OCI-LY7 (cell line): ENCODE measurements at regions not wholly inside any gene's neighbourhood (a gene's known extent, or its start where the extent isn't known, plus 50 kb on each side); places are given as distances from the start of the nearest gene placed in this dataset.
"Not testable (repeated sequence)": the region's sequence is repeated elsewhere in the genome, so short reads cannot be mapped to it uniquely, and the experiment has no call there.

Experiments
- BruUV-seq: library from RNA; stranded (reverse); fragments of 400-500 nt; replicated peaks from 2 replicates; lab custom pipeline; 2021; lab: Mats Ljungman, UMichigan
- CTCF ChIA-PET: fragments of 300-600 bp; sonication (Branson Sonifier 250); formaldehyde crosslinking; loops from one replicate; lab custom pipeline; 2022; ENCODE audit warnings: antibody characterized with exemption; ENCODE audit not compliant: unreplicated experiment; lab: Charles Lee
- POLR2A ChIA-PET: fragments of 300-600 bp; sonication (Branson Sonifier 250); formaldehyde crosslinking; loops from one replicate; lab custom pipeline; 2022; ENCODE audit warnings: antibody characterized with exemption; lab: Charles Lee
- DNase-seq: peaks from one replicate; pipeline ENCODE4 v3.0.0-alpha.2; 2015; ENCODE audit warnings: low spot score
- H2AFZ ChIP-seq: fragments of 200-600 bp; sonication (generic), shearing (Covaris generic); 2 replicates; pipeline ENCODE4 v1.6.1; 2014; ENCODE audit warnings: mild to moderate bottlenecking, antibody characterized with exemption, low read length, moderate library complexity
- H3K27ac ChIP-seq: fragments of 200-600 bp; sonication (generic); 2 replicates; pipeline ENCODE4 v1.5.1; 2014; ENCODE audit warnings: mixed run types, low read depth, mild to moderate bottlenecking, moderate library complexity, low read length, inconsistent platforms; ENCODE audit not compliant: poor library complexity, severe bottlenecking
- H3K36me3 ChIP-seq: fragments of 200-600 bp; sonication (generic); 2 replicates; pipeline ENCODE4 v1.6.1; 2014; ENCODE audit warnings: mild to moderate bottlenecking, antibody characterized with exemption, low read length, moderate library complexity, mixed read lengths; ENCODE audit not compliant: insufficient read depth
- H3K4me1 ChIP-seq: fragments of 200-600 bp; sonication (generic); 2 replicates; pipeline ENCODE4 v1.5.1; 2014; ENCODE audit warnings: mild to moderate bottlenecking, low read length; ENCODE audit not compliant: insufficient read depth, poor library complexity, severe bottlenecking
- H3K4me2 ChIP-seq: fragments of 200-600 bp; sonication (generic); 2 replicates; pipeline ENCODE4 v1.6.1; 2014; ENCODE audit warnings: mild to moderate bottlenecking, low read length
- H3K4me3 ChIP-seq: fragments of 200-600 bp; sonication (generic); 2 replicates; pipeline ENCODE4 v1.5.1; 2014; ENCODE audit warnings: mild to moderate bottlenecking, low read depth, low read length; ENCODE audit not compliant: poor library complexity, severe bottlenecking
- H3K79me2 ChIP-seq: fragments of 200-600 bp; sonication (generic); 2 replicates; pipeline ENCODE4 v1.6.1; 2016; ENCODE audit warnings: low read depth, mild to moderate bottlenecking, low read length, moderate library complexity, mixed read lengths; ENCODE audit not compliant: insufficient read depth
- H3K9me2 ChIP-seq: fragments of 200-600 bp; sonication (generic); 2 replicates; pipeline ENCODE4 v1.6.1; 2016; ENCODE audit warnings: mild to moderate bottlenecking, low read length, mixed read lengths; ENCODE audit not compliant: insufficient read depth
- H3K9me3 ChIP-seq: fragments of 200-600 bp; sonication (generic); 2 replicates; pipeline ENCODE4 v1.6.1; 2014; ENCODE audit warnings: mild to moderate bottlenecking, mixed run types, low read length, mixed read lengths
- H4K20me1 ChIP-seq: fragments of 200-600 bp; sonication (generic); 2 replicates; pipeline ENCODE4 v1.6.1; 2014; ENCODE audit warnings: mild to moderate bottlenecking, antibody characterized with exemption, low read length, moderate library complexity, mixed read lengths; ENCODE audit not compliant: insufficient read depth
- CTCF ChIP-seq: fragments of 200-600 bp; sonication (generic); conservative IDR thresholded peaks from 2 replicates; pipeline ENCODE4 v1.5.1; 2014; ENCODE audit warnings: mild to moderate bottlenecking, antibody characterized with exemption, low read length, moderate library complexity, mixed read lengths
- EZH2phosphoT487 ChIP-seq: fragments of 200-600 bp; sonication (generic); IDR thresholded peaks from 2 replicates; pipeline ENCODE4 v1.6.1; 2018; ENCODE audit warnings: low read depth, borderline replicate concordance, mild to moderate bottlenecking, mixed run types, antibody characterized with exemption, low read length, moderate library complexity, mixed read lengths
- intact Hi-C: fragments of 100-400 bp; cut with micrococcal nuclease; formaldehyde crosslinking; loops from one replicate; pipeline ENCODE4 v1.10.0; 2022; ENCODE audit not compliant: unreplicated experiment

GRCh38 chr16:79885320-79885719 lies 284.8 kb upstream of the MAF start:
- H3K4me2 ChIP-seq, result no peak overlapping the region
- no peaks in the 10 kb centered on the region for H3K9me3 ChIP-seq
- H4K20me1 ChIP-seq, result no peaks in the 10 kb centered on the region
- CTCF ChIA-PET, result no interaction called here
- TF ChIP-seq CTCF (no peak), EZH2phosphoT487 (no peak)
- no peak overlapping the region for H3K4me3 ChIP-seq
- POLR2A ChIA-PET, result interaction anchor here (0.6 kb wide), 1 partner anchor 236 kb away, joined by 3 read pairs; no protein-coding TSS in a partner anchor
- no TSS peak for BruUV-seq
- no peaks in the 10 kb centered on the region for H3K9me2 ChIP-seq
- no peaks in the 10 kb centered on the region for H3K36me3 ChIP-seq
- no peak for DNase-seq
- no peaks in the 10 kb centered on the region for H3K4me1 ChIP-seq
- H3K27ac ChIP-seq, result no peak overlapping the region
- H3K79me2 ChIP-seq, result no peaks in the 10 kb centered on the region
- intact Hi-C loops, result no loop called here
- no peak overlapping the region for H2AFZ ChIP-seq

GRCh38 chr16:79883494-79883893 lies 283.0 kb upstream of the MAF start:
- Histone ChIP-seq H3K36me3 (no peaks in the 10 kb centered on the region), H3K4me1 (no peaks in the 10 kb centered on the region), H3K27ac (no peak overlapping the region), H3K4me2 (no peak overlapping the region), H2AFZ (no peak overlapping the region), H3K79me2 (no peaks in the 10 kb centered on the region), H3K4me3 (no peak overlapping the region), H3K9me2 (no peaks in the 10 kb centered on the region), H4K20me1 (no peaks in the 10 kb centered on the region), H3K9me3 (no peaks in the 10 kb centered on the region)
- POLR2A ChIA-PET, result no interaction called here
- CTCF ChIA-PET, result no interaction called here
- DNase-seq, result no peak
- TF ChIP-seq CTCF (no peak), EZH2phosphoT487 (no peak)
- no TSS peak for BruUV-seq
- intact Hi-C loops, result no loop called here

- H3K27ac ChIP-seq, result no peak overlapping the region
- no peaks in the 10 kb centered on the region for H3K9me3 ChIP-seq
- TF ChIP-seq CTCF, result no peak
- TF ChIP-seq EZH2phosphoT487, result no peak
- no peak overlapping the region for H2AFZ ChIP-seq
- CTCF ChIA-PET, result no interaction called here
- H3K4me1 ChIP-seq, result no peaks in the 10 kb centered on the region
- H3K4me2 ChIP-seq, result no peak overlapping the region
- no peak for DNase-seq
- BruUV-seq, result no TSS peak
- POLR2A ChIA-PET, result no interaction called here
- intact Hi-C loops, result no loop called here
- H3K9me2 ChIP-seq, result no peaks in the 10 kb centered on the region
- H3K36me3 ChIP-seq, result no peaks in the 10 kb centered on the region
- no peaks in the 10 kb centered on the region for H4K20me1 ChIP-seq
- no peaks in the 10 kb centered on the region for H3K79me2 ChIP-seq
- H3K4me3 ChIP-seq, result no peak overlapping the region
Measured at GRCh38 chr16:79882340-79883005, 281.9 kb upstream of the MAF start.

- H4K20me1 ChIP-seq, H3K4me2 ChIP-seq, H3K79me2 ChIP-seq, H3K4me3 ChIP-seq, DNase-seq, CTCF ChIA-PET, intact Hi-C loops, H3K36me3 ChIP-seq, H3K9me2 ChIP-seq, H3K27ac ChIP-seq, H2AFZ ChIP-seq, H3K4me1 ChIP-seq, BruUV-seq, H3K9me3 ChIP-seq: not testable (repeated sequence)
- POLR2A ChIA-PET, result interaction anchor here (0.7 kb wide), 1 partner anchor 1688 kb away, joined by 5 read pairs; no protein-coding TSS in a partner anchor
Measured at GRCh38 chr16:79881107-79881506, 280.6 kb upstream of the MAF start.
